Liver (tissue), 8 donors: ENCODE measurements at regions not wholly inside any gene's neighbourhood (a gene's known extent, or its start where the extent isn't known, plus 50 kb on each side); places are given as distances from the start of the nearest gene placed in this dataset.

Source experiments
- DNase-seq: peaks from one replicate; pipeline ENCODE4 v3.0.0-alpha.2; 2017; ENCODE audit warnings: low spot score
- H3K27ac ChIP-seq, 2 donors: one replicate each; pipeline ENCODE4 v1.7.0; 2013; ENCODE audit warnings: inconsistent platforms in 2 of 2, low read length in 2 of 2, control low read depth in 1 of 2, low read depth in 1 of 2, mild to moderate bottlenecking in 1 of 2
- H3K27me3 ChIP-seq, 4 donors: one replicate each; pipeline versions ENCODE4 v1.6.1 to v1.7.0; 2013; ENCODE audit warnings: low read length in 3 of 4, inconsistent platforms in 1 of 4, mild to moderate bottlenecking in 1 of 4, moderate library complexity in 1 of 4; ENCODE audit not compliant: control insufficient read depth in 4 of 4, insufficient read depth in 4 of 4
- H3K36me3 ChIP-seq, 4 donors: one replicate each; pipeline versions ENCODE4 v1.6.1 to v1.7.0; 2013; ENCODE audit warnings: low read length in 3 of 4, mild to moderate bottlenecking in 3 of 4, low read depth in 1 of 4, moderate library complexity in 1 of 4; ENCODE audit not compliant: control insufficient read depth in 4 of 4, insufficient read depth in 3 of 4
- H3K4me1 ChIP-seq, 4 donors: one replicate each; pipeline versions ENCODE4 v1.6.1 to v1.7.0; 2013; ENCODE audit warnings: low read length in 3 of 4, mild to moderate bottlenecking in 3 of 4, moderate library complexity in 1 of 4; ENCODE audit not compliant: control insufficient read depth in 4 of 4, insufficient read depth in 4 of 4
- H3K4me3 ChIP-seq, 3 donors: one replicate each; pipeline versions ENCODE4 v1.6.1 to v1.7.0; 2013; ENCODE audit warnings: low read length in 3 of 3, control low read depth in 1 of 3, low read depth in 1 of 3, mild to moderate bottlenecking in 1 of 3
- H3K9ac ChIP-seq, 2 donors: one replicate each; pipeline ENCODE4 v1.7.0; 2013; ENCODE audit warnings: low read length in 2 of 2, mild to moderate bottlenecking in 2 of 2, moderate library complexity in 2 of 2, control low read depth in 1 of 2, low read depth in 1 of 2
- H3K9me3 ChIP-seq, 4 donors: one replicate each; pipeline versions ENCODE4 v1.6.1 to v1.7.0; 2013; ENCODE audit warnings: low read length in 3 of 4; ENCODE audit not compliant: control insufficient read depth in 4 of 4
- ATF3 ChIP-seq: IDR thresholded peaks from 2 replicates; pipeline ENCODE4 v1.6.1; 2016; ENCODE audit warnings: antibody characterized with exemption
- FOXA1 ChIP-seq: IDR thresholded peaks from 2 replicates; pipeline ENCODE4 v1.6.1; 2016; ENCODE audit warnings: antibody characterized with exemption
- FOXA2 ChIP-seq: IDR thresholded peaks from 2 replicates; pipeline ENCODE4 v1.6.1; 2016; ENCODE audit warnings: antibody characterized with exemption
- GABPA ChIP-seq, 2 donors: IDR thresholded peaks in 1 of 2; conservative IDR thresholded peaks in 1 of 2; 2 replicates each; pipeline ENCODE4 v1.6.1; 2016; ENCODE audit warnings: antibody characterized with exemption in 2 of 2, mild to moderate bottlenecking in 1 of 2, moderate library complexity in 1 of 2
- HNF4A ChIP-seq, 2 donors: conservative IDR thresholded peaks; 2 replicates each; pipeline ENCODE4 v1.6.1; 2016; ENCODE audit warnings: antibody characterized with exemption in 2 of 2, mild to moderate bottlenecking in 2 of 2
- HNF4G ChIP-seq: IDR thresholded peaks from 2 replicates; pipeline ENCODE4 v1.6.1; 2016; ENCODE audit warnings: antibody characterized with exemption
- JUND ChIP-seq, 2 donors: IDR thresholded peaks; 2 replicates each; pipeline ENCODE4 v1.6.1; 2016; ENCODE audit warnings: antibody characterized with exemption in 2 of 2
- MAX ChIP-seq: IDR thresholded peaks from 2 replicates; pipeline ENCODE4 v1.6.1; 2016; ENCODE audit warnings: antibody characterized with exemption
- NR2F2 ChIP-seq: IDR thresholded peaks from 2 replicates; pipeline ENCODE4 v1.6.1; 2016; ENCODE audit warnings: antibody characterized with exemption
- RAD21 ChIP-seq, 2 donors: IDR thresholded peaks; 2 replicates each; pipeline ENCODE4 v1.6.1; 2016; ENCODE audit warnings: antibody characterized with exemption in 2 of 2, mild to moderate bottlenecking in 2 of 2
- REST ChIP-seq: IDR thresholded peaks from 2 replicates; pipeline ENCODE4 v1.6.1; 2016; ENCODE audit warnings: antibody characterized with exemption, mild to moderate bottlenecking
- RXRA ChIP-seq, 2 donors: IDR thresholded peaks; 2 replicates each; pipeline ENCODE4 v1.6.1; 2017 to 2018; ENCODE audit warnings: antibody characterized with exemption in 2 of 2, mild to moderate bottlenecking in 1 of 2
- SP1 ChIP-seq: IDR thresholded peaks from 2 replicates; pipeline ENCODE4 v1.6.1; 2018; ENCODE audit warnings: antibody characterized with exemption, mild to moderate bottlenecking
- TAF1 ChIP-seq: conservative IDR thresholded peaks from 2 replicates; pipeline ENCODE4 v1.6.1; 2016; ENCODE audit warnings: antibody characterized with exemption, mild to moderate bottlenecking
- YY1 ChIP-seq: IDR thresholded peaks from 2 replicates; pipeline ENCODE4 v1.6.1; 2016; ENCODE audit warnings: antibody characterized with exemption, mild to moderate bottlenecking
- WGBS: extraction: QIAGEN DNeasy Blood & Tissue Kit; methylation state at CpG from one replicate; pipeline ENCODE4 v1.1.7; 2013; 5-methylcytosine and 5-hydroxymethylcytosine counted together
- TF ChIP-seq, protein P1 (sequence below): fragments of 150-350 bp; IDR thresholded peaks from 2 replicates; pipeline ENCODE4 v1.5.1; 2017; ENCODE audit warnings: improper control_type of control experiment, low read depth, low read length; ENCODE audit not compliant: missing input control
- TF ChIP-seq, protein P2 (sequence below): IDR thresholded peaks from 2 replicates; pipeline ENCODE4 v1.6.1; 2016; ENCODE audit warnings: antibody characterized with exemption
- donor health status: healthy.
- donor health status: healthy.
- donor health status: healthy.
- donor health status: healthy.
- donor health status: healthy.

DNA sequence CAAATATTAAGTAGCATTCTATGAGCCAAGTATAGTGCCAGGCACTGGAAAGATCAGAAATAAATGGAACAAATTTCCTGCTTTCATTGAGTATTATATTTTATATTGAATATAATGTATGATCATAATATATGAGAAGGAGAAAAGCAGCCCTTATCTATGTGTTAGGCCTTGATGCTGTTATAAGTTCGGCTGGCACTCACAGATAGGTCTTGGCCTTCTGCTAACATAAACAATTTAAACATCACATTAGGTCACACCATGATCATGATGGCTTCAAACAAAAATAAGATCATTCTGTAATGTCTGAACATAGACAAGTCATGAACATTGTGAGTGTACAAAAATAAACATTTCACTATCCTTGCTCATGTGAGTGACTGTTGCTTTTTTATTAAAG, 584.0 kb upstream of the ZNF385D start:
- H3K36me3 ChIP-seq, result no peaks in the 10 kb centered on the region
- H3K9me3 ChIP-seq, result no peaks in the 10 kb centered on the region
- H3K27ac ChIP-seq, result no peak overlapping the region
- 71% methylated on average over 1 of the region's 1 CpG for WGBS
- DNase-seq, result no peak
- no peak for TF ChIP-seq YY1
- no peak for TF ChIP-seq NR2F2
- no peak for TF ChIP-seq FOXA1
- TF ChIP-seq SP1, result no peak
- TF ChIP-seq ATF3, result no peak
- TF ChIP-seq HNF4A (conservative IDR thresholded peaks at IDR 0.05), result no peak
- TF ChIP-seq FOXA2, result no peak
- TF ChIP-seq, protein P1, sequence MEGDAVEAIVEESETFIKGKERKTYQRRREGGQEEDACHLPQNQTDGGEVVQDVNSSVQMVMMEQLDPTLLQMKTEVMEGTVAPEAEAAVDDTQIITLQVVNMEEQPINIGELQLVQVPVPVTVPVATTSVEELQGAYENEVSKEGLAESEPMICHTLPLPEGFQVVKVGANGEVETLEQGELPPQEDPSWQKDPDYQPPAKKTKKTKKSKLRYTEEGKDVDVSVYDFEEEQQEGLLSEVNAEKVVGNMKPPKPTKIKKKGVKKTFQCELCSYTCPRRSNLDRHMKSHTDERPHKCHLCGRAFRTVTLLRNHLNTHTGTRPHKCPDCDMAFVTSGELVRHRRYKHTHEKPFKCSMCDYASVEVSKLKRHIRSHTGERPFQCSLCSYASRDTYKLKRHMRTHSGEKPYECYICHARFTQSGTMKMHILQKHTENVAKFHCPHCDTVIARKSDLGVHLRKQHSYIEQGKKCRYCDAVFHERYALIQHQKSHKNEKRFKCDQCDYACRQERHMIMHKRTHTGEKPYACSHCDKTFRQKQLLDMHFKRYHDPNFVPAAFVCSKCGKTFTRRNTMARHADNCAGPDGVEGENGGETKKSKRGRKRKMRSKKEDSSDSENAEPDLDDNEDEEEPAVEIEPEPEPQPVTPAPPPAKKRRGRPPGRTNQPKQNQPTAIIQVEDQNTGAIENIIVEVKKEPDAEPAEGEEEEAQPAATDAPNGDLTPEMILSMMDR, result no peak
- TF ChIP-seq JUND (IDR thresholded peaks at IDR 0.05), result no peak
- no peak for TF ChIP-seq TAF1
- TF ChIP-seq HNF4G, result no peak
- no peak for TF ChIP-seq MAX
- no peak for TF ChIP-seq REST
- TF ChIP-seq, protein P2, sequence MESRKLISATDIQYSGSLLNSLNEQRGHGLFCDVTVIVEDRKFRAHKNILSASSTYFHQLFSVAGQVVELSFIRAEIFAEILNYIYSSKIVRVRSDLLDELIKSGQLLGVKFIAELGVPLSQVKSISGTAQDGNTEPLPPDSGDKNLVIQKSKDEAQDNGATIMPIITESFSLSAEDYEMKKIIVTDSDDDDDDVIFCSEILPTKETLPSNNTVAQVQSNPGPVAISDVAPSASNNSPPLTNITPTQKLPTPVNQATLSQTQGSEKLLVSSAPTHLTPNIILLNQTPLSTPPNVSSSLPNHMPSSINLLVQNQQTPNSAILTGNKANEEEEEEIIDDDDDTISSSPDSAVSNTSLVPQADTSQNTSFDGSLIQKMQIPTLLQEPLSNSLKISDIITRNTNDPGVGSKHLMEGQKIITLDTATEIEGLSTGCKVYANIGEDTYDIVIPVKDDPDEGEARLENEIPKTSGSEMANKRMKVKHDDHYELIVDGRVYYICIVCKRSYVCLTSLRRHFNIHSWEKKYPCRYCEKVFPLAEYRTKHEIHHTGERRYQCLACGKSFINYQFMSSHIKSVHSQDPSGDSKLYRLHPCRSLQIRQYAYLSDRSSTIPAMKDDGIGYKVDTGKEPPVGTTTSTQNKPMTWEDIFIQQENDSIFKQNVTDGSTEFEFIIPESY, result no peak
- no peak for TF ChIP-seq GABPA (IDR thresholded peaks at IDR 0.05 in 1 of 2, conservative IDR thresholded peaks at IDR 0.05 in 1 of 2)
- TF ChIP-seq RXRA (IDR thresholded peaks at IDR 0.05), result no peak
- no peak for TF ChIP-seq RAD21 (IDR thresholded peaks at IDR 0.05)
- no peak overlapping the region for H3K4me3 ChIP-seq
- H3K27me3 ChIP-seq, result no peaks in the 10 kb centered on the region
- H3K4me1 ChIP-seq, result no peaks in the 10 kb centered on the region
- no peak overlapping the region for H3K9ac ChIP-seq
